HepG2 (cell line): ENCODE measurements at regions not wholly inside any gene's neighbourhood (a gene's known extent, or its start where the extent isn't known, plus 50 kb on each side); places are given as distances from the start of the nearest gene placed in this dataset.

Source experiments
- BORCS8-MEF2B ChIP-seq: sonication (generic); formaldehyde crosslinking; IDR thresholded peaks from 2 replicates; pipeline ENCODE4 v1.8.0; 2022; ENCODE audit warnings: mild to moderate bottlenecking, missing genetic modification reagents
- CC2D1A ChIP-seq: sonication (generic); formaldehyde crosslinking; IDR thresholded peaks from 2 replicates; pipeline ENCODE4 v1.8.1; 2023; ENCODE audit warnings: mild to moderate bottlenecking, missing genetic modification reagents
- CREM ChIP-seq, 2 experiments: sonication (generic) in 1 of 2; formaldehyde crosslinking in 1 of 2; IDR thresholded peaks; 2 replicates each; pipeline versions ENCODE4 v1.4.0 to v1.6.1; 2016 to 2020; ENCODE audit warnings: antibody characterized with exemption in 1 of 2, mild to moderate bottlenecking in 1 of 2, missing genetic modification reagents in 1 of 2
- HDAC2 ChIP-seq: sonication (generic); formaldehyde crosslinking; IDR thresholded peaks from 2 replicates; pipeline ENCODE4 v1.4.0; 2020; ENCODE audit warnings: missing genetic modification reagents
- MBD4 ChIP-seq: IDR thresholded peaks from 2 replicates; pipeline ENCODE4 v1.6.1; 2012; ENCODE audit warnings: low read length, inconsistent platforms, borderline replicate concordance
- MIER3 ChIP-seq: IDR thresholded peaks from 2 replicates; pipeline ENCODE4 v1.6.1; 2016; ENCODE audit warnings: missing compliant biosample characterization, borderline replicate concordance
- PHB2 ChIP-seq: fragments of 450-650 bp; IDR thresholded peaks from 2 replicates; pipeline ENCODE4 v1.6.1; 2018; ENCODE audit not compliant: partially characterized antibody
- RFX5 ChIP-seq: IDR thresholded peaks from 2 replicates; pipeline ENCODE4 v1.6.1; 2011; ENCODE audit warnings: low read depth, low read length, improper control_type of control experiment
- SAP130 ChIP-seq: IDR thresholded peaks from 2 replicates; pipeline ENCODE4 v1.6.1; 2016; ENCODE audit warnings: low read depth
- TOPORS ChIP-seq: sonication (generic); formaldehyde crosslinking; IDR thresholded peaks from 2 replicates; pipeline ENCODE4 v1.8.0; 2023; ENCODE audit warnings: mild to moderate bottlenecking, missing genetic modification reagents
- ZBTB44 ChIP-seq: sonication (generic); formaldehyde crosslinking; IDR thresholded peaks from 2 replicates; pipeline ENCODE4 v1.4.0; 2020; ENCODE audit warnings: missing genetic modification reagents
- ZFP36 ChIP-seq: fragments of 150-350 bp; IDR thresholded peaks from 2 replicates; pipeline ENCODE4 v1.6.1; 2018; ENCODE audit warnings: borderline replicate concordance, low read length, low read depth; ENCODE audit not compliant: partially characterized antibody
- ZKSCAN5 ChIP-seq: sonication (generic); formaldehyde crosslinking; IDR thresholded peaks from 2 replicates; pipeline ENCODE4 v1.5.1; 2020; ENCODE audit warnings: mild to moderate bottlenecking, missing genetic modification reagents
- ZMYM2 ChIP-seq: sonication (generic); formaldehyde crosslinking; IDR thresholded peaks from 2 replicates; pipeline ENCODE4 v1.8.0; 2022; ENCODE audit warnings: mild to moderate bottlenecking, missing genetic modification reagents
- ZNF235 ChIP-seq: sonication (generic); formaldehyde crosslinking; IDR thresholded peaks from 2 replicates; pipeline ENCODE4 v1.8.1; 2023; ENCODE audit warnings: mild to moderate bottlenecking, missing genetic modification reagents, borderline replicate concordance
- ZNF326 ChIP-seq: sonication (generic); formaldehyde crosslinking; IDR thresholded peaks from 2 replicates; pipeline ENCODE4 v1.4.0; 2020; ENCODE audit warnings: missing genetic modification reagents, borderline replicate concordance
- ZNF34 ChIP-seq: sonication (generic); formaldehyde crosslinking; IDR thresholded peaks from 2 replicates; pipeline ENCODE4 v1.4.0; 2020; ENCODE audit warnings: mild to moderate bottlenecking, missing genetic modification reagents, borderline replicate concordance
- ZNF382 ChIP-seq: sonication (generic); formaldehyde crosslinking; IDR thresholded peaks from 2 replicates; pipeline ENCODE4 v1.5.0; 2020; ENCODE audit warnings: missing genetic modification reagents, mild to moderate bottlenecking, borderline replicate concordance
- ZNF549 ChIP-seq: sonication (generic); formaldehyde crosslinking; IDR thresholded peaks from 2 replicates; pipeline ENCODE4 v1.5.0; 2020; ENCODE audit warnings: missing genetic modification reagents
- ZNF572 ChIP-seq: sonication (generic); formaldehyde crosslinking; IDR thresholded peaks from 2 replicates; pipeline ENCODE4 v1.5.1; 2020; ENCODE audit warnings: mild to moderate bottlenecking, missing genetic modification reagents
- ZNF577 ChIP-seq: sonication (generic); formaldehyde crosslinking; IDR thresholded peaks from 2 replicates; pipeline ENCODE4 v1.4.0; 2020; ENCODE audit warnings: mild to moderate bottlenecking, low read depth, missing genetic modification reagents, borderline replicate concordance
- TF ChIP-seq, protein P1 (sequence below): sonication (generic); formaldehyde crosslinking; IDR thresholded peaks from 2 replicates; pipeline ENCODE4 v1.5.0; 2020; ENCODE audit warnings: mild to moderate bottlenecking, missing genetic modification reagents, borderline replicate concordance

GRCh38 chr4:37008199-37008598 lies 236.3 kb upstream of the NWD2 start (continued):
- TF ChIP-seq, protein P1, sequence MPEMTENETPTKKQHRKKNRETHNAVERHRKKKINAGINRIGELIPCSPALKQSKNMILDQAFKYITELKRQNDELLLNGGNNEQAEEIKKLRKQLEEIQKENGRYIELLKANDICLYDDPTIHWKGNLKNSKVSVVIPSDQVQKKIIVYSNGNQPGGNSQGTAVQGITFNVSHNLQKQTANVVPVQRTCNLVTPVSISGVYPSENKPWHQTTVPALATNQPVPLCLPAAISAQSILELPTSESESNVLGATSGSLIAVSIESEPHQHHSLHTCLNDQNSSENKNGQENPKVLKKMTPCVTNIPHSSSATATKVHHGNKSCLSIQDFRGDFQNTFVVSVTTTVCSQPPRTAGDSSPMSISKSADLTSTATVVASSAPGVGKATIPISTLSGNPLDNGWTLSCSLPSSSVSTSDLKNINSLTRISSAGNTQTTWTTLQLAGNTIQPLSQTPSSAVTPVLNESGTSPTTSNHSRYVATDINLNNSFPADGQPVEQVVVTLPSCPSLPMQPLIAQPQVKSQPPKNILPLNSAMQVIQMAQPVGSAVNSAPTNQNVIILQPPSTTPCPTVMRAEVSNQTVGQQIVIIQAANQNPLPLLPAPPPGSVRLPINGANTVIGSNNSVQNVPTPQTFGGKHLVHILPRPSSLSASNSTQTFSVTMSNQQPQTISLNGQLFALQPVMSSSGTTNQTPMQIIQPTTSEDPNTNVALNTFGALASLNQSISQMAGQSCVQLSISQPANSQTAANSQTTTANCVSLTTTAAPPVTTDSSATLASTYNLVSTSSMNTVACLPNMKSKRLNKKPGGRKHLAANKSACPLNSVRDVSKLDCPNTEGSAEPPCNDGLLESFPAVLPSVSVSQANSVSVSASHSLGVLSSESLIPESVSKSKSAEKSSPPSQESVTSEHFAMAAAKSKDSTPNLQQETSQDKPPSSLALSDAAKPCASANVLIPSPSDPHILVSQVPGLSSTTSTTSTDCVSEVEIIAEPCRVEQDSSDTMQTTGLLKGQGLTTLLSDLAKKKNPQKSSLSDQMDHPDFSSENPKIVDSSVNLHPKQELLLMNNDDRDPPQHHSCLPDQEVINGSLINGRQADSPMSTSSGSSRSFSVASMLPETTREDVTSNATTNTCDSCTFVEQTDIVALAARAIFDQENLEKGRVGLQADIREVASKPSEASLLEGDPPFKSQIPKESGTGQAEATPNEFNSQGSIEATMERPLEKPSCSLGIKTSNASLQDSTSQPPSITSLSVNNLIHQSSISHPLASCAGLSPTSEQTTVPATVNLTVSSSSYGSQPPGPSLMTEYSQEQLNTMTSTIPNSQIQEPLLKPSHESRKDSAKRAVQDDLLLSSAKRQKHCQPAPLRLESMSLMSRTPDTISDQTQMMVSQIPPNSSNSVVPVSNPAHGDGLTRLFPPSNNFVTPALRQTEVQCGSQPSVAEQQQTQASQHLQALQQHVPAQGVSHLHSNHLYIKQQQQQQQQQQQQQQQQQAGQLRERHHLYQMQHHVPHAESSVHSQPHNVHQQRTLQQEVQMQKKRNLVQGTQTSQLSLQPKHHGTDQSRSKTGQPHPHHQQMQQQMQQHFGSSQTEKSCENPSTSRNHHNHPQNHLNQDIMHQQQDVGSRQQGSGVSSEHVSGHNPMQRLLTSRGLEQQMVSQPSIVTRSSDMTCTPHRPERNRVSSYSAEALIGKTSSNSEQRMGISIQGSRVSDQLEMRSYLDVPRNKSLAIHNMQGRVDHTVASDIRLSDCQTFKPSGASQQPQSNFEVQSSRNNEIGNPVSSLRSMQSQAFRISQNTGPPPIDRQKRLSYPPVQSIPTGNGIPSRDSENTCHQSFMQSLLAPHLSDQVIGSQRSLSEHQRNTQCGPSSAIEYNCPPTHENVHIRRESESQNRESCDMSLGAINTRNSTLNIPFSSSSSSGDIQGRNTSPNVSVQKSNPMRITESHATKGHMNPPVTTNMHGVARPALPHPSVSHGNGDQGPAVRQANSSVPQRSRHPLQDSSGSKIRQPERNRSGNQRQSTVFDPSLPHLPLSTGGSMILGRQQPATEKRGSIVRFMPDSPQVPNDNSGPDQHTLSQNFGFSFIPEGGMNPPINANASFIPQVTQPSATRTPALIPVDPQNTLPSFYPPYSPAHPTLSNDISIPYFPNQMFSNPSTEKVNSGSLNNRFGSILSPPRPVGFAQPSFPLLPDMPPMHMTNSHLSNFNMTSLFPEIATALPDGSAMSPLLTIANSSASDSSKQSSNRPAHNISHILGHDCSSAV = no peak
- TF ChIP-seq TOPORS (CRISPR knock-in tag) = no peak
- peak; percentile 71 for TF ChIP-seq SAP130 (CRISPR knock-in tag)
- TF ChIP-seq ZBTB44 = no peak
- no peak for TF ChIP-seq ZNF549 (CRISPR knock-in tag)
- no peak for TF ChIP-seq ZNF34 (CRISPR knock-in tag)
- TF ChIP-seq RFX5 = no peak
- TF ChIP-seq ZNF326 (CRISPR knock-in tag) = no peak
- TF ChIP-seq ZKSCAN5 (CRISPR knock-in tag) = no peak
- no peak for TF ChIP-seq ZNF382 (CRISPR knock-in tag)
- no peak for TF ChIP-seq ZFP36
- no peak for TF ChIP-seq ZNF572 (CRISPR knock-in tag)
- TF ChIP-seq CREM (IDR thresholded peaks at IDR 0.05) = peak; percentile 58
- TF ChIP-seq CREM (CRISPR knock-in tag; IDR thresholded peaks at IDR 0.05) = no peak
- TF ChIP-seq CC2D1A (CRISPR knock-in tag) = no peak
- TF ChIP-seq MBD4 = no peak; the same call in 1 of the 2 replicates
- no peak for TF ChIP-seq BORCS8-MEF2B (CRISPR knock-in tag)
- peak; percentile 74 for TF ChIP-seq ZMYM2 (CRISPR knock-in tag)
- no peak for TF ChIP-seq ZNF235 (CRISPR knock-in tag)
- no peak for TF ChIP-seq ZNF577 (CRISPR knock-in tag)
- peak; percentile 79; the same call in 1 of the 2 replicates for TF ChIP-seq MIER3 (CRISPR knock-in tag)
- no peak for TF ChIP-seq PHB2
- peak; percentile 68 for TF ChIP-seq HDAC2 (CRISPR knock-in tag)
